ENCODE measurements at regions not wholly inside any gene's neighbourhood (a gene's known extent, or its start where the extent isn't known, plus 50 kb on each side); places are given as distances from the start of the nearest gene placed in this dataset.
"Not testable (repeated sequence)": the region's sequence is repeated elsewhere in the genome, so short reads cannot be mapped to it uniquely, and the experiment has no call there.

GRCh38 chr2:234157817-234158588, 107.5 kb downstream of the SPP2 start:
- in situ Hi-C loops (cut with MboI; ENCODE audit: low pct_unique_long_range_greater_than_20kb, low sequenced_read_pairs), result no loop called here
- DNase-seq, result no peak

GRCh38 chr2:234156326-234156725, 105.8 kb downstream of the SPP2 start:
- no peak for DNase-seq

DNA sequence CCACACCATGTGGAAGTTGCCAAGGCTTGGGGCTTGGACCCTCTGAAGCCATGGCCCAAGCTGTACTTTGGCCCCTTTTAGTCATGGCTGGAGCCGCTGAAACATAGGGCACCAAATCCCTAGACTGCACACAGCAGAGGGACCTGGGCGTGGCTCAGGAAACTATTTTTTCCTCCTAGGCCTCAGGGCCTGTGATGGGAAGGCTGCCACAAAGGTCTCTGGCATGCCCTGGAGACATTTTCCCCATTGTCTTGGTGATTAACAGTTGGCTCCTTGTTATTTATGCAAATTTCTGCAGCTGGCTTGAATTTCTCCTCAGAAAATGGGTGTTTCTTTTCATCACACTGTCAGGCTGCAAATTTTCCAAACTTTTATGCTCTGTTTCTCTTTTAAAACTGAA, 102.3 kb downstream of the SPP2 start:
- DNase-seq; in situ Hi-C loops (cut with MboI; ENCODE audit: low pct_unique_long_range_greater_than_20kb, low sequenced_read_pairs): not testable (repeated sequence)

More at GRCh38 chr2:234156326-234156725, 105.8 kb downstream of the SPP2 start:
- in situ Hi-C loops (cut with MboI; ENCODE audit: low pct_unique_long_range_greater_than_20kb, low sequenced_read_pairs), result no loop called here

GRCh38 chr2:234147335-234147861, 96.9 kb downstream of the SPP2 start:
- no peak for DNase-seq

DNA sequence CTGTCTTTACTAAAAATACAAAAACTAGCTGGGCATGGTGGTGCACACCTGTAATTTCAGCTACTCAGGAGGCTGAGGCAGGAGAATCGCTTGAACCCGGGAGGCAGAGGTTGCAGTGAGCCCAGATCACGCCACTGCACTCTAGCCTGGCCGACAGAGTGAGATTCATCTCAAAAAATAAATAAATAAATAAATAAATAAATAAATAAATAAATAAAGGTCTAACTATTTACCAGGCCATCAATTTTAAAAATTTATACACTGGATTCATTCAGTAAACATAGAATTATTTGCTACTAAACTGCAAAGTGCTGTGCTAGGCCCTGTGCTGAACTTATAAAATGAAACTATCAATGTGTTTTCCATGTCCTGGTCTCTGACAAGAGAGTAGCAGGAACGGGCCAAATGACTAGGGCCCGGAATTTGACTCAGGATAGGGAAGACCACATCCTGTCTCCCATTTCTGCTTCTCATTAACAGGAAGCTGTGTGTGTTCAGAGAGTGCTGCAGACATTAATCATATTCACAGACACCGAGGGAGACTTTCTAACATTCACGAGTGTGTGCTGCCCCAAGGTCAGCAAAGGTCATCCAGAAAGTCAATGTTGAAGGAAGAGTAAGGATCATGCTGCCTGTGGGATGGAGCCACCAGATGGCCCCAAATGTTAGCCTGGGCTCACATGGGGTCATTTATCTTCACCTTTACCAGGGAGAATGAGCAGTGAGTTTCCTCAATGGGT, 95.8 kb downstream of the SPP2 start:
- in situ Hi-C loops (cut with MboI; ENCODE audit: low pct_unique_long_range_greater_than_20kb, low sequenced_read_pairs), result no loop called here
- DNase-seq, result no peak

More at GRCh38 chr2:234147335-234147861, 96.9 kb downstream of the SPP2 start:
- in situ Hi-C loops (cut with MboI; ENCODE audit: low pct_unique_long_range_greater_than_20kb, low sequenced_read_pairs), result no loop called here

- in situ Hi-C loops (cut with MboI; ENCODE audit: low pct_unique_long_range_greater_than_20kb, low sequenced_read_pairs), result no loop called here
Observed at GRCh38 chr2:234145511-234145910, 95.0 kb downstream of the SPP2 start.

GRCh38 chr2:234145057-234145456, 94.6 kb downstream of the SPP2 start:
- in situ Hi-C loops (cut with MboI; ENCODE audit: low pct_unique_long_range_greater_than_20kb, low sequenced_read_pairs), result no loop called here
- DNase-seq, result no peak

More at GRCh38 chr2:234145511-234145910, 95.0 kb downstream of the SPP2 start:
- DNase-seq, result no peak

DNA sequence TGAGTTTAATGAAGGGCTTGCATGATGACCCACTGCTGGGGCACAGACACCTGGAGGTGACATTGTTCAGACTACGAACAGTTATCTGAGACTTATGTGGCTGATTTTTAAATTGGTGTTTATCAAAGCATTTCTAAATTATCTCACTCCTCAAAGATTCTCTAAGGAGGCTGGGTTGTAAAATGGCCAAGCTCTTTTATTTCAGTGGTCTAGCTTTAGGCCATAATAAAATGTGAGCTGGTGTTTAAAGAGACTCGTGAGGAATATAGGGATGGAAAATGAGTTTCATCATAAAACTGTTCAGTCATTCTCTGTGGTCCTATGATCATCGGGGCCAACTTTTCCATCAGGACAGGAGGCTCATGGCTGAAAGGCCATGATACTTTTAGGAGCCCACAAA, 93.4 kb downstream of the SPP2 start:
- in situ Hi-C loops (cut with MboI; ENCODE audit: low pct_unique_long_range_greater_than_20kb, low sequenced_read_pairs), result no loop called here
- no peak for DNase-seq

DNA sequence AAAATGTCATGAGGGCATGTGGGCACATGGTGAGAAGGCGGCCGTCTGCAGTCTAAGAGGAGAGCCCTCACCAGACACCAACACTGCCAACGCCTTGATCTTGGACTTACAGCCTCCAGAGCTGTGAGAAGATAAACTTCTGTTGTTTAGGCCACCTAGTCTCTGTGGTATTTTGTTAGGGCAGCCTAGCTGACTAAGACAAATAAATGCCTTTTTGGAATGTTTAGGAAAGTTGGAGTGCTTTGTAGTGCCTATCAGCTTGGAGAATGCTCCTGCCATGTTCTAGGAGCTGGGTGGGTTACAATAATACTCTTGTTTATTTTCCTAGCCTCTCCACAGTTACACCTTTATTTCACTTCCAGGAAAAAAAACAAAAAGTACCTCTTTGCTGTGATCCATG, 92.0 kb downstream of the SPP2 start:
- no peak for DNase-seq
- in situ Hi-C loops (cut with MboI; ENCODE audit: low pct_unique_long_range_greater_than_20kb, low sequenced_read_pairs), result no loop called here

- DNase-seq, result no peak
- in situ Hi-C loops (cut with MboI; ENCODE audit: low pct_unique_long_range_greater_than_20kb, low sequenced_read_pairs), result no loop called here
Observed at GRCh38 chr2:234139755-234140154, 89.3 kb downstream of the SPP2 start.

DNA sequence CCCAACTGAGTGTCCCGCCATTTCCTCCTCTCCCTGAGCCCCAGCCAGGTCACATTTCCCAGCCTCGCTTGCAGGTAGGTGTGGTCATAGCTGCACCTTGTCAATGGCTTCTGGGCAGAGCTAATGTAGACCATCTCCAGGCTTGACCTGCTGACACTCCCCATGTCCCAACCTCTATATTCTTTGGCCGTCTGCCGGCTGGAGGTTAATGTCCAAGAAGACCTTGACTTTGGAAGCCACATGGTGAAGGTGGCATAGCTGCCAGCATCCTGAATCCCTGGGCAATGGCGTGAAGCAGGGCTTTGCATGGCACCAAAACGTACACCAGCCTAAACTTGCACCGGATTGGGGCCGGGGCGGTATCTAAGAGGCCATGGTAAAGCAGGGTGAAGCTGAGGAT, 88.3 kb downstream of the SPP2 start:
- in situ Hi-C loops (cut with MboI; ENCODE audit: low pct_unique_long_range_greater_than_20kb, low sequenced_read_pairs), result no loop called here
- DNase-seq, result no peak

DNA sequence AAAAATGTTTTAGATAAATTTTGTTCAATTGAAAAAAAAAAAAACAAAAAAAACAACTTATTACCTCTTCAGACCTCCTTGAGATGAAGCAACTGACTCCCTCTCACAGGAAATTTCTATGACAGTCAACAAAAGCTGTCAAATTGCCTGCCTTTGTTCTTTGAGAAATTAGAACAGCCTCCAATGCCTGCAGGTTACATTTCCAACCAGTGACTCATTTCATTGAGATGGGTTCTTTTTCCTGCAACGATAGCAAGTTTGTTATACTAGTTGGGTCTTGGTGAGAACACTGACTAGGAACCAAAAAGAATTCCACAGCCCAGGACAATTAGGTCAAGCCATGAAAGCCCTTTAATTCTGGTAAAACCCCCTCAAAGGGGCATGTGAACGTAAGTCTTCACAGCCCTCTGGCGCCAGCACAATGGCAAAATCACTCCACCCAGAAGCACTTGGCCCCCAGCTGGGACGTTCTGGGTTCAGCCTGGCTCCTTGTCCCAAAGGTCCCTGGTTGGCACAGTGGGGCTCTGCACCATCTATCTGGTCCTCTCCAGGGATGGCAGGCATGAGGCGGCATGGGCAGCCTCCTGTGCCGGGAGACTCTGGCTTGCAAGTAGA, 87.0 kb downstream of the SPP2 start:
- in situ Hi-C loops (cut with MboI; ENCODE audit: low pct_unique_long_range_greater_than_20kb, low sequenced_read_pairs), result no loop called here
- no peak for DNase-seq

- DNase-seq, result no peak
- in situ Hi-C loops (cut with MboI; ENCODE audit: low pct_unique_long_range_greater_than_20kb, low sequenced_read_pairs), result no loop called here
Observed at GRCh38 chr2:234136461-234136860, 86.0 kb downstream of the SPP2 start.

GRCh38 chr2:234135750-234136221, 85.3 kb downstream of the SPP2 start:
- in situ Hi-C loops (cut with MboI; ENCODE audit: low pct_unique_long_range_greater_than_20kb, low sequenced_read_pairs), result no loop called here
- DNase-seq, result peak; percentile 28

- in situ Hi-C loops (cut with MboI; ENCODE audit: low pct_unique_long_range_greater_than_20kb, low sequenced_read_pairs), result no loop called here
- DNase-seq, result no peak
Observed at GRCh38 chr2:234134496-234134895, 84.0 kb downstream of the SPP2 start.

GRCh38 chr2:234133004-234133403, 82.5 kb downstream of the SPP2 start:
- no peak for DNase-seq
- in situ Hi-C loops (cut with MboI; ENCODE audit: low pct_unique_long_range_greater_than_20kb, low sequenced_read_pairs), result no loop called here

GRCh38 chr2:234130777-234131181, 80.3 kb downstream of the SPP2 start:
- no peak for DNase-seq
- in situ Hi-C loops (cut with MboI; ENCODE audit: low pct_unique_long_range_greater_than_20kb, low sequenced_read_pairs), result no loop called here

DNA sequence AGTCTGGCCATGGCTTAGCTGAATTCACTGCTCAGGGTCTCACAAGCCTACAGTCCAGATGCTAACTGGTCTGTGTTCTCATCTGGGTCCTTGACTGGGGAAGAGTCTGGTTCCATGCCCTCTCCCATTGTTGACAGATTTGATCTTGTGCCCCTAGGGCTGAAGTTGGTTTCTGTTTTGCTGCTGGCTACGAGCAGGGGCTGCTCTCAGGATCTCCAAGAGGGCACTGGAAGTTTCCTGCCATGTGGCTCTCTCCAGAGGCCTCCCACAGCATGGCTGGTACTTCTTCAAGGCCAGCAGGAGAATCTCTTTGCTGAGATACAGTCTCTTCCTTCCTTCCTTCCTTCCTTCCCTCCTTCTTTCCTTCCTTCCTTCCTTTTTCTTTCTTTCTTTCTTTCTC, 78.1 kb downstream of the SPP2 start:
- in situ Hi-C loops (cut with MboI; ENCODE audit: low pct_unique_long_range_greater_than_20kb, low sequenced_read_pairs), result no loop called here
- DNase-seq, result no peak

All from KBM-7 (cell line).